ENCODE measurements at regions not wholly inside any gene's neighbourhood (a gene's known extent, or its start where the extent isn't known, plus 50 kb on each side); places are given as distances from the start of the nearest gene placed in this dataset.

GRCh38 chr5:3489239-3489843 is 106.3 kb upstream of the IRX1 start:
- ChIA-PET POLR2A (no interaction called here), CTCF (no interaction called here)
- no peaks in the 10 kb centered on the region for H3K27me3 ChIP-seq (ENCODE audit: control insufficient read depth, insufficient read depth, low read length)
- no peaks in the 10 kb centered on the region for H3K36me3 ChIP-seq (ENCODE audit: control insufficient read depth, insufficient read depth, low read length)
- no peak overlapping the region for H3K4me3 ChIP-seq (ENCODE audit: low read depth, low read length)
- no peak for DNase-seq (ENCODE audit: low read depth)
- TF ChIP-seq CTCF (IDR thresholded peaks at IDR 0.05; ENCODE audit: insufficient read depth, low read depth, low read length): no peak

- POLR2A ChIA-PET: no interaction called here
- Histone ChIP-seq H3K36me3 (ENCODE audit: control insufficient read depth, insufficient read depth, low read length) (no peaks in the 10 kb centered on the region), H3K4me3 (ENCODE audit: low read depth, low read length) (no peak overlapping the region), H3K27me3 (ENCODE audit: control insufficient read depth, insufficient read depth, low read length) (no peaks in the 10 kb centered on the region)
- DNase-seq (ENCODE audit: low read depth): no peak
- TF ChIP-seq CTCF (IDR thresholded peaks at IDR 0.05; ENCODE audit: insufficient read depth, low read depth, low read length): no peak
- CTCF ChIA-PET: no interaction called here
These were observed 110.8 kb upstream of the IRX1 start for GRCh38 chr5:3484836-3485235.

- CTCF ChIA-PET: interaction anchor here (0.6 kb wide), 1 partner anchor 24 kb away, joined by 3 read pairs; no protein-coding TSS in a partner anchor
- no peak overlapping the region for H3K4me3 ChIP-seq (ENCODE audit: low read depth, low read length)
These were observed 114.5 kb upstream of the IRX1 start for GRCh38 chr5:3481175-3481574.

GRCh38 chr5:3475674-3476073 is 120.0 kb upstream of the IRX1 start:
- no peaks in the 10 kb centered on the region for H3K27me3 ChIP-seq (ENCODE audit: control insufficient read depth, insufficient read depth, low read length)
- POLR2A ChIA-PET: no interaction called here
- CTCF ChIA-PET: no interaction called here
- no peaks in the 10 kb centered on the region for H3K36me3 ChIP-seq (ENCODE audit: control insufficient read depth, insufficient read depth, low read length)
- DNase-seq (ENCODE audit: low read depth): no peak
- TF ChIP-seq CTCF (IDR thresholded peaks at IDR 0.05; ENCODE audit: insufficient read depth, low read depth, low read length): no peak
- no peak overlapping the region for H3K4me3 ChIP-seq (ENCODE audit: low read depth, low read length)

More at GRCh38 chr5:3481175-3481574, 114.5 kb upstream of the IRX1 start:
- no peak for TF ChIP-seq CTCF (IDR thresholded peaks at IDR 0.05; ENCODE audit: insufficient read depth, low read depth, low read length)
- no peaks in the 10 kb centered on the region for H3K27me3 ChIP-seq (ENCODE audit: control insufficient read depth, insufficient read depth, low read length)
- H3K36me3 ChIP-seq (ENCODE audit: control insufficient read depth, insufficient read depth, low read length): no peaks in the 10 kb centered on the region
- no peak for DNase-seq (ENCODE audit: low read depth)
- POLR2A ChIA-PET: no interaction called here

- no peaks in the 10 kb centered on the region for H3K36me3 ChIP-seq (ENCODE audit: control insufficient read depth, insufficient read depth, low read length)
- no peak for DNase-seq (ENCODE audit: low read depth)
- ChIA-PET POLR2A (no interaction called here), CTCF (no interaction called here)
- no peak for TF ChIP-seq CTCF (IDR thresholded peaks at IDR 0.05; ENCODE audit: insufficient read depth, low read depth, low read length)
- H3K4me3 ChIP-seq (ENCODE audit: low read depth, low read length): no peak overlapping the region
- H3K27me3 ChIP-seq (ENCODE audit: control insufficient read depth, insufficient read depth, low read length): no peaks in the 10 kb centered on the region
These were observed 129.2 kb upstream of the IRX1 start for GRCh38 chr5:3466392-3466791.
